Kidney epithelial cell (primary cell): ENCODE measurements at regions not wholly inside any gene's neighbourhood (a gene's known extent, or its start where the extent isn't known, plus 50 kb on each side); places are given as distances from the start of the nearest gene placed in this dataset.
"Not testable (repeated sequence)": the region's sequence is repeated elsewhere in the genome, so short reads cannot be mapped to it uniquely, and the experiment has no call there.

Source experiments
- DNase-seq: peaks from one replicate; pipeline ENCODE4 v3.0.0-alpha.2; 2010; ENCODE audit warnings: low read depth
- H3K27me3 ChIP-seq: 2 replicates; pipeline ENCODE4 v1.6.0; 2011; ENCODE audit warnings: low read length; ENCODE audit not compliant: control insufficient read depth, insufficient read depth
- H3K36me3 ChIP-seq: 2 replicates; pipeline ENCODE4 v1.5.1; 2011; ENCODE audit warnings: low read length; ENCODE audit not compliant: control insufficient read depth, insufficient read depth
- H3K4me3 ChIP-seq: 2 replicates; pipeline ENCODE4 v1.5.1; 2011; ENCODE audit warnings: low read depth, mild to moderate bottlenecking, control low read depth, low read length
- CTCF ChIP-seq: IDR thresholded peaks from 2 replicates; pipeline ENCODE4 v1.5.1; 2011; ENCODE audit warnings: mild to moderate bottlenecking, moderate library complexity, low read length, control low read depth, inconsistent platforms; ENCODE audit not compliant: insufficient read depth, poor library complexity, severe bottlenecking

DNA sequence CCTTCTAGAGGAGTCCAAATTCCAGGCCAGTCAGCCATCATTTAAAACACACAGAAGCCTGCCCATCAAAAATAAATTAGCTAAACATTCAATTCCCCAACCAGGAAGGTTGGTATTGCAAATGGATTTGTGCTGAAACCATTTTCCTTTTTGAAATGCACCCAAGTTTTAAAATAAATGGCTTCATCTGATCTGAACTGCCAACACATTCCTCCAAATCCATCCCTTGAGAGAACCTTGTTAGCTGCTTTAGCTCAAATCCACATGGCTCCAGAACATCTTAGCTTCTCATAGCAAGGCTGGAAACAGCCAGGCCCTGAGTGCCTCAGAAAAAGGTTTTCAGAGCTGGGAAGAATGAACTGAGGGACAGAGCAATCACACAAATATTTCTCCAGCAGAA, 306.3 kb downstream of the FZD1 start:
- no peaks in the 10 kb centered on the region for H3K27me3 ChIP-seq
- no peaks in the 10 kb centered on the region for H3K36me3 ChIP-seq
- no peak for TF ChIP-seq CTCF
- DNase-seq: no peak
- H3K4me3 ChIP-seq: no peak overlapping the region

DNA sequence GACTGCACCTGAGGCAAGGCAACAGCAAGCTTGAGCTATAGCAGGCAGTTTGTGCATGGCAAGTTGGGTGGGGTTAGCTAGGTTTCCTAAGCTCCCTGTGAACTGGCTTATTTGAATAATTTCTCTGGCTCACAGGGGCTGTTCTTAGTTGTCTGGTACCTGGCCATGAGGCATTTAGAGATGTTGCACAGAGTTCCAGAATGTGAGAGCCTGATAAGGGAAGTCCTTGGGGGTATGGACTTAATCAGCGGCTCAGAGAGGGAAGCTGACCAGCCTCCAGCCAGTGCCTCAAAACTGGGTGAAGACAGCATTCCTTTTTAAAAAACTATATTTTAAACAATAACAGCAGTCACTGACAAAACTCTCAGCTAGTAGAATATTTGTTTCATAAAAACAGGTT, 307.4 kb downstream of the FZD1 start:
- Histone ChIP-seq H3K36me3 (no peaks in the 10 kb centered on the region), H3K4me3 (no peak overlapping the region), H3K27me3 (no peaks in the 10 kb centered on the region)
- no peak for TF ChIP-seq CTCF
- no peak for DNase-seq

DNA sequence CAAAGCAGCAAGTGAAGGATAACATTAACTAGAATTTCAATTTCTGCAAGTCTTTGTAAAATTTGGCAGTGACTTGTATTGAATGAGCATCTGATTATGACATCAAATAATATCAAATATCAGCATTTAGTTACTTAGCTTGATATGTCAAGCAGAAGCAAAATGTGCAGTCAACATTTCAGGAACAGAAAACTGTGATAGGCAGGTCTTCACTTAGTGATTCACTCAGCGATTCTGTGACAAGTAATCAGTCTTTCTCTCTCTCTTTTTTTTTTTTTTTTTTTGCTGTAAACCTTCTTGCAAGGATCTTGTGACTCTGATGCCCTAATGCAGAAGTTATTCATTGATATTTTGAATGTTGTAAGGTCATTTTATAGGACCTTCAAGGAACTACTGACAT, 307.1 kb downstream of the MTERF1 start:
- Histone ChIP-seq H3K36me3 (no peaks in the 10 kb centered on the region), H3K27me3 (no peaks in the 10 kb centered on the region), H3K4me3 (no peak overlapping the region)
- TF ChIP-seq CTCF: no peak
- DNase-seq: no peak

- H3K36me3 ChIP-seq, DNase-seq, H3K4me3 ChIP-seq, H3K27me3 ChIP-seq: not testable (repeated sequence)
Observed at GRCh38 chr7:91576459-91576858, 304.0 kb downstream of the MTERF1 start.

- DNase-seq: no peak
- Histone ChIP-seq H3K36me3 (no peaks in the 10 kb centered on the region), H3K27me3 (no peaks in the 10 kb centered on the region), H3K4me3 (no peak overlapping the region)
- no peak for TF ChIP-seq CTCF
Observed at GRCh38 chr7:91579837-91580236, 300.7 kb downstream of the MTERF1 start.

- Histone ChIP-seq H3K27me3 (no peaks in the 10 kb centered on the region), H3K36me3 (no peaks in the 10 kb centered on the region), H3K4me3 (no peak overlapping the region)
- no peak for DNase-seq
- TF ChIP-seq CTCF: no peak
Observed at GRCh38 chr7:91582799-91583477, 297.6 kb downstream of the MTERF1 start.
